Stimulated activated CD8-positive, alpha-beta memory T cell treated with anti-CD3 and anti-CD28 coated beads, Interleukin-4, amount 100 ng/mL, for 1 hour (primary cell): ENCODE measurements at regions not wholly inside any gene's neighbourhood (a gene's known extent, or its start where the extent isn't known, plus 50 kb on each side); places are given as distances from the start of the nearest gene placed in this dataset.
"Not testable (repeated sequence)": the region's sequence is repeated elsewhere in the genome, so short reads cannot be mapped to it uniquely, and the experiment has no call there.

Source experiments
- DNase-seq, 2 donors: peaks; one replicate each; pipeline ENCODE4 v3.0.0-alpha.2; 2020; ENCODE audit warnings: low read depth in 2 of 2, low spot score in 1 of 2

GRCh38 chr15:66882251-66883020 lies 180.4 kb downstream of the SMAD6 start:
- DNase-seq = no peak

GRCh38 chr15:66883284-66883911 lies 181.4 kb downstream of the SMAD6 start:
- no peak for DNase-seq

DNA sequence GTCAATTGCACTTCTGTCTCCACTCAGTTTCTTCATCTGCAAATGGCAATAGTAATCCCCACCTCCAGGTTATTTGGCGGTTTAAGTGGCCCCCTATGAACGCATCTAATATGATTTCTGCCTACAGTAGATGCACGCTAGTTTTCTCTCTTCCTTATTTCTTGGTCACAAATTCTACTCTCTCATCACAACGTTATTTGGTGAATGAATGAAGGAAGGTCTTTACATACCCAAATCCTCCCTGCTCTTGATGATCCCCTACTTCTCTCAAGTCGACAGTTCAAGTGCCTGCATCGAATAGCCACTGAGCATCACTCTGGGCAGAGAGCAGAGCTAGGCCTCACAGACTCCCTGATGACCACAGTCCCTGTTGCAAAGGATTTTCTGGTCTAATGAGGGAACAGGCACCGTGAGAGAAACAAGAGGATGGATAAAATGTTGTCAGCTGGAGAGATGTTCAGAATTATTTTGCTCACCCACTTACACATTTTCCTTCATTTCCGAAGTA lies 181.2 kb upstream of the SMAD3 start:
- DNase-seq = no peak

DNA sequence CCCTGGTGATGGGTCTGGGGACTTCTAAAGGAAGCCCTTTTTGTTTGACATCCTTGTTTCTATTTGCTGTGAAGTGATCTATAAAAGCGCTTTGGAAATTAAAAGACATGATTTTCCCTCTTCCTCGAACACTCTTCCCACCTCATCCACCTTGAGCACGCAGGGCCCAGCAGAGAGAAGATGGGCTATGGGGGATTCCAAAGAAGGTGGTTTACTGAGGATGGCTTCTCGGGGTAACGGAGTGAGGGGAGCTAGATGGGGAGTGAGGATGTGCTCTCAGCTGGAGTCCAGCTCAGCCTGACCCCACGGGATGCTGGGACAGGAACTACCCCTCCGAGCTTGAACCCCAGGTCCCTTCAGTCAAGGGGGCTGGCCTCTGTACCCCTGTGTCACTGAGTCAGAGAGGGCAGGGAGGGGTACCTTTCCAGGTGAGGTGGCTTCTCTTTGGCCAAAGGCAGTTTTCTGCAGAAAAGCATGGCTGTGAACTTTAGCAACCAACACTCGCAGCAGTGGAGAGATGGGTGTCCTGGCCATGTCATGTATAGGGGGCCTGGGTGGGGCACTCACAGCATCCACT lies 180.7 kb upstream of the SMAD3 start:
- no peak for DNase-seq

- no peak for DNase-seq
These were observed 180.0 kb upstream of the SMAD3 start for GRCh38 chr15:66885281-66885915.

DNA sequence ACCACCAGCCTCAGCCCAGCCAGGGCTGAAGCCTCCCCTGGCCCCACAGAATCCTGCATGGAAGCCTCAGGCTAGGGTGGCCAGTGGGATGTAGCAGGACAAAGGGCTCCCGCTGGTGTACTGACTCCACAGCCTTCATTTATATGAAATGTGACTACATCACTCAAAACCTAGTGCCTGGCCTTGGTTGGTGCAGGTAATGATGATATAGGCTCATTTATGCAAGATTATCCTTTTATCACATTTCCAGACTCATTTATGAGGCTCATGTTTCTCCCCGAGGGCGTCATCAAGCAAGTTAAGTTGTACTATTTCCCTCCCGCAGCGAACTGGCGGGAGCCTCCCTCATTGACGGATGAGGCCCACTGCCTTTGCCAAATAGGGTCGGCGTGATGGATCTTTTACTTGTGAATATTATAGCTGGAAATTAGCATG lies 179.1 kb upstream of the SMAD3 start:
- no peak for DNase-seq

GRCh38 chr15:66886686-66887273 lies 178.6 kb upstream of the SMAD3 start:
- no peak for DNase-seq

DNA sequence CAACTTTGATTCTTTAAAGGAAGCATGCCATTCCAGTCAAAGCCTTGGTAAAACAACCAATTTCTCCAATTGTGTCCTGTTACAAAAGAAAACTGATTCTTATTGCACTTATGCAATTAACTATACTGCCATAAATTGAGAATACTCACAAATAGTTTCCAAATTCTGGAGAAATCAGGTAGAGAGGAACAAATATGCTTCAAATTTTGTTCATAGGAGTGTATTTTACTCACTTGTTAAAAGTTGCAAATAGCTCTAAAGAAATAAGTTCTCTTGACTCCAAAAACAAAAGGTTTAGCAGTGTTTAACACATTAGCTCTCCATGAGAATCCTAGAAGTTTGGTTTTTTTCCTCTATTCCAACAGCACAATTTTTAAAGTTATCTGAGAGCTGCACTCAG lies 176.1 kb upstream of the SMAD3 start:
- not testable (repeated sequence) for DNase-seq

- DNase-seq = no peak
These were observed 173.6 kb upstream of the SMAD3 start for GRCh38 chr15:66891776-66892175.

DNA sequence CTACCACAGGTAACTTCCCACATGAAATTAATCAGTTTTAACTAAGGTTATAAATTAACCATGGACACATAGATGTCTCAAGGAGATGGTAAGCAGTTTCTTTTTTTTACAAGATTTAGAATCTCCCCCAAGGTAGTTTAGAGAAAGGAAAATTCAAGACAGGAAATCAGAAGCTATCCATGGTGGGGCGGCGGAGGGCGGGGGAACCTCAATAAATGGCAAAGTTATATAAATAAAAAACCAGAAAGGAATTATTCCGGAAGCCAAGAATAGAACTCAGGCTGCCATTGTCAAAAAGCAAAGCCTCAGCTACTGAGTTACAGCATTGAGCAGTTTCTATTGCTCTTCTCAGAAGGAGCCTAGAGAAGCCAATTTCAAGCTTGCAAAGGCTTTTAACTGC lies 172.1 kb upstream of the SMAD3 start:
- no peak for DNase-seq

DNA sequence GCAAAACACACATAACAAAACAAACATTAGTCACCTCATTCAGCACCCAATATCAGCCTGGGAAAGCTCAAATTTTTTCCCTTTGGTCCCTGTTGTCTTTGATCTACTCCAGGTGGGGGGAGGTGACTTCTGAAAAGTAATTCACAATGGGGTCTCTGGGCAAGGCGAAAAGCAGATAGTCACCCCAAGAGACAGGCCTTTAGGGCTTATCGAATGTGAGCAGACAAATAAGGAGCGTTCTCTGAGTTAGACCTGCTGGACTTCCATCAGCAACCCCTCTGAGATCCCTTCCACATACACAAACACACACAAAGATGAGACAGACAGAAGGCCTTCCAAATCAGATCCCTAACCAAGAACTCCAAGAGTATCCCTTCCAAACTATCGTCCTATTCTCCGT lies 171.0 kb upstream of the SMAD3 start:
- no peak for DNase-seq

DNA sequence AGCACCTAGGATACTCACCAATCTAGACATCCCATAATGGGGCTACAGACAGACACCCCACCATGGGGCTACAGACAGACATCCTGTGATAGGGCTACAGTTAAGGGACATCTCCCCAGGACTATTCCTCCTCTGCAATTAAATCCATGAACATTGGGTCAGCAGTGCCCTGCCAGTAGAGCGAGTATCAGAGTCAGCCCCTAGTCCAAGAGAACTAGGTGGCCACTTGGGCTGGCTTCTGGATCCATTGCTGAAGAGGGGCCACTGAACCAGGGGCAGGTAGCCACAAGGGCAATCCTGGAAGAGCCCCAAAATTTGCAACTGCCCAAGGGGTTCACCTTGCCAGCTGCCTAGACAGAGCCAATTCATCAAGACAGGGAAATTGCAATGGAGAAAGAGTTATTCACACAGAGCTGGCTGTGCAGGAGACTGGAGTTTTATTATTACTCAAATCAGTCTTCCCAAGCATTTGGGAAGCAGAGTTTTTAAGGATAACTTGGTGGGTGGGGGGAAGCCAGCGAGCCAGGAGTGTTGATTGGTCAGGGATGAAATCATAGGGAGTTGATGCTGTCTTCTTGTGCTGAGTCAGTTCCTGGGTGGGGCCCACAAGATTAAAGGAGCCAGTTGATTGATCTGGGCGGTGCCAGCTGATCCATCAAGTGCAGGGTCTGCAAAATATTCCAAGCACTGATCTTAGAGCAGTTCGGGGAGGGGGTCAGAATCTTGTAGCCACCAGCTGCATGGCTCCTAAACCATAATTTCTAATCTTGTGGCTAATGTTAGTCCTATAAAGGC lies 170.2 kb upstream of the SMAD3 start:
- DNase-seq = no peak

DNA sequence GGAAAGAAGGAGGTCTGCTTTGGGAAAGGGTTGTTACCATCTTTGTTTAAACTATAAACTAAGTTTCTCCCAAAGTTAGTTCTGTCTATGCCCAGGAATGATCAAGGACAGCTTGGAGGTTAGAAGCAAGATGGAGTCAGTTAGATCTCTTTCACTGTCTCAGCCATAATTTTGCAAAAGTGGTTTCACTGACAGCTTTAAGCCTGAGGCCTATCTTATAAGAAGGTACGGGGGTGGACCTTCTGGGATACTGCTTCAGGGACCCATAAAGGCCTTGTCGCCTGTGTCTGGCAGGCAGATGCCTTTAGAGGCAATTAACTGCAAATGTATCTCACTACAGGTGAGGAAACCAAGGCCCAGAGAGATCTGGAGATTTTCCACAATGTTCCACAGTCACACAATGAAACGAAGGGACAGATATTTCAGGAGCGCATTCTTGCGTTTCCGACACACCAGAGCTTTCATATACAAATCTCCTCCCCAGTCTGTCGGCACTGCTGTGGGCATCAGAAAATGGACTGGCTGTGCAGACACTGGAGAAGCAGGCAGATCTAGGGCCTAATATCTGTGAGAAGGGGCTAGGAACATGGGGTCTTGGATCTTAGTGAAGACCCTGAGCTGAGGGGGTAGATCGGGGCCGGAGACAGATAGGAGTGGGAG lies 169.5 kb upstream of the SMAD3 start:
- no peak for DNase-seq

DNA sequence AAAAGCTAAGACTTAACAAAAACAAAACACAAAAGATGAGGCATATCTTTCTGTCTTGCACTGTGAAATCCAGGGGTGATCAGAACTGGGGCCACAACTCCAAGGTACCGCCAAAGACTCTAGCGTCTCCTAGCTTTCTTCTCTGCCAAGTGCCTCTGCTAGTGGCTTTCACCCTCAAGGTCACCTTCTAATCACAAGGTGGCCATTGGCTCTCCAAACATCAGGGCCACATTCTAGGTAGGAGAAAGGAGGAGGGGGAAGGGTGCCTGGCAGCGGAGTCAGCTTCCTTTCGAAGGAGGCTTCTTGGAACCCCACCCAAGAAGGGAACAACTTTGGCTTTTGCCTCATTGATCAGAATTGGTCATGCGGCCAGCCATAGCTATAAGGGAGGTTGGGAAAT lies 168.8 kb upstream of the SMAD3 start:
- no peak for DNase-seq

DNA sequence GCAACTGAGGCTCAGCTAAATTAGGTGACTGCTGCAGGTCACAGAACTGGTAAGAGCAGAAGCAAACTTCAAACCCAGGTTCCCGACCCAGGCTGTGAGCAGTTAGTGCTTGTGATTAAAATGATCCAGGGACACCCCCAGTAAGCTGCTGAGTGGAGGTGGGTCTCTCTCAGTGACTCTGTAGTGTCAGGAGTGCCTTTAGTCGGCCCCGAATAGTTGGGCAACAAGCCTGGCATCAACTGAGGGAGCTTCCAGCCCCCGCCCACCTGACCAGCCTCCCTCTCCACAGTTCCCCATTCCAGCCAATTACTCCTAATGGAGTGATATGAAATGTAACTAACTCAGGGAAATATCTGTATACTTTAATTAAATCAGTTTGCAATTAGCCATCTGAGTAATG lies 168.0 kb upstream of the SMAD3 start:
- DNase-seq = no peak

DNA sequence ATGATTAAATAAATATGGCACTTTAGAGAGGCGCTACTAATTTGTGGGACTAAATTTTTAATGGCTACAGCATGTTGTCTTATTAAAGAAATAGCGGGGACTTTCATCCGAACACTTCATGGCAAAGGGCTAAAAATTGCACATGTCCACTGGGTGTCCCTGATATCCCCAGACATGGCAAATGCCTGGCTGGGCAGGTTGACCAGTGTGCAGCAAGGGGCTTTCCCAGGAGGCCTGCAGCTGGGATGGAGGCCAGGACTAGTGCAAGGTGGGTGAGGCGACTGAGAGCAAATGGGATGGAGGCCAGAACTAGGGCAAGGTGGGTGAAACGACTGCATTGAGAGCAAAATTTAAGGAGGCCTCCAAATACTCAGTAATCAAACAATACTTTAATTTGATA lies 167.4 kb upstream of the SMAD3 start:
- no peak for DNase-seq

DNA sequence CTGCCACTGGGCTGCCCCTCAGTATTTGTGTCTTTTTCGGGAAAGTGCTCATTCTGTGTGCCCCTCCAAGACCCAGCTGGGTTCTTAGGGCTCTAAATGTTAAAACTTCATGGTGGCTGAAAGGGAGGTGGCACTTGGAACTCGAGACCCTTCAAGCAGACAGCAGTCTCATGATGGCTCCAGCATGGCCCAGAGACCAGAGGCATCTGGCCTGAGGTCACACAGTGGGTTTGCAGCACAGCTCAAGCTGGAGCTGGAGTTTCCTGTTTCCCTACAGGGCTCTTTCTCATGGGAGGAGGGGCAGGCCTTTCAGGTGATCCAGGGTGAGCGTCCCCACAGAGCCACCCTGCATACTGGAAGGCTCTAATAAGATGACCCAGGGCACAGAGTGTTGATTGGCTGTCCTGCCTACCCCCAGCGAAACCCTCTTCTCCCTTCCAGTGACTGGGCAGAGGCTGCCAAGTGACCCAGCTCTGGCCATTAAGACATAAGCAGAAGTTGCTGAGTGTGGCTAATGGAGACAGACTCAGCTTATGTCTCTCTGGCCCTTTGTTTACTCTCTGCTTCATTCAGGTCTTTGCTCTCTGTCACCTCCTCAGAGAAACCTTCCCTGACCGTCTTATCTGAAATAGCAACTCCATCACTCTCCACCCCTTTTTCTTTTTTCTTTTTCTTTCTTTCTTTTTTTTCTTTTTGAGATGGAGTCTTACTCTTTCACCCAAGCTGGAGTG lies 166.6 kb upstream of the SMAD3 start:
- DNase-seq = no peak

GRCh38 chr15:66899555-66900350 lies 165.6 kb upstream of the SMAD3 start:
- DNase-seq = no peak
